Choroid plexus epithelial cell (primary cell): ENCODE measurements at regions not wholly inside any gene's neighbourhood (a gene's known extent, or its start where the extent isn't known, plus 50 kb on each side); places are given as distances from the start of the nearest gene placed in this dataset.

Experiments
- DNase-seq: peaks from one replicate; pipeline ENCODE4 v3.0.0-alpha.2; 2010; ENCODE audit warnings: low read depth
- H3K4me3 ChIP-seq: 2 replicates; pipeline ENCODE4 v1.5.1; 2011; ENCODE audit warnings: low read depth, mild to moderate bottlenecking, control low read depth, low read length, moderate library complexity
- CTCF ChIP-seq: conservative IDR thresholded peaks from 2 replicates; pipeline ENCODE4 v1.5.1; 2011; ENCODE audit warnings: low read depth, mild to moderate bottlenecking, control low read depth, inconsistent platforms, low read length, moderate library complexity

GRCh38 chrX:68930542-68931317 is 101.9 kb downstream of the EFNB1 start:
- TF ChIP-seq CTCF, result no peak
- H3K4me3 ChIP-seq, result no peak overlapping the region
- no peak for DNase-seq

- TF ChIP-seq CTCF, result no peak
- no peak overlapping the region for H3K4me3 ChIP-seq
- peak; percentile 78 for DNase-seq
These were observed 100.7 kb downstream of the EFNB1 start for GRCh38 chrX:68929332-68930150.

- TF ChIP-seq CTCF, result no peak
- DNase-seq, result no peak
These were observed 99.6 kb downstream of the EFNB1 start for GRCh38 chrX:68928401-68928800.

GRCh38 chrX:68927178-68927577 is 98.4 kb downstream of the EFNB1 start:
- no peak for DNase-seq
- no peak for TF ChIP-seq CTCF
- no peak overlapping the region for H3K4me3 ChIP-seq

More at GRCh38 chrX:68928401-68928800, 99.6 kb downstream of the EFNB1 start:
- H3K4me3 ChIP-seq, result no peak overlapping the region

- no peak overlapping the region for H3K4me3 ChIP-seq
- no peak for DNase-seq
- no peak for TF ChIP-seq CTCF
These were observed 94.3 kb downstream of the EFNB1 start for GRCh38 chrX:68923147-68923546.

GRCh38 chrX:68922013-68922412 is 93.2 kb downstream of the EFNB1 start:
- no peak overlapping the region for H3K4me3 ChIP-seq
- DNase-seq, result no peak
- TF ChIP-seq CTCF, result no peak
